ENCODE measurements at regions not wholly inside any gene's neighbourhood (a gene's known extent, or its start where the extent isn't known, plus 50 kb on each side); places are given as distances from the start of the nearest gene placed in this dataset.
A peak's percentile ranks its signal among the peaks of the same experiment; 100 is the strongest.
"Not testable (repeated sequence)": the region's sequence is repeated elsewhere in the genome, so short reads cannot be mapped to it uniquely, and the experiment has no call there.

DNA sequence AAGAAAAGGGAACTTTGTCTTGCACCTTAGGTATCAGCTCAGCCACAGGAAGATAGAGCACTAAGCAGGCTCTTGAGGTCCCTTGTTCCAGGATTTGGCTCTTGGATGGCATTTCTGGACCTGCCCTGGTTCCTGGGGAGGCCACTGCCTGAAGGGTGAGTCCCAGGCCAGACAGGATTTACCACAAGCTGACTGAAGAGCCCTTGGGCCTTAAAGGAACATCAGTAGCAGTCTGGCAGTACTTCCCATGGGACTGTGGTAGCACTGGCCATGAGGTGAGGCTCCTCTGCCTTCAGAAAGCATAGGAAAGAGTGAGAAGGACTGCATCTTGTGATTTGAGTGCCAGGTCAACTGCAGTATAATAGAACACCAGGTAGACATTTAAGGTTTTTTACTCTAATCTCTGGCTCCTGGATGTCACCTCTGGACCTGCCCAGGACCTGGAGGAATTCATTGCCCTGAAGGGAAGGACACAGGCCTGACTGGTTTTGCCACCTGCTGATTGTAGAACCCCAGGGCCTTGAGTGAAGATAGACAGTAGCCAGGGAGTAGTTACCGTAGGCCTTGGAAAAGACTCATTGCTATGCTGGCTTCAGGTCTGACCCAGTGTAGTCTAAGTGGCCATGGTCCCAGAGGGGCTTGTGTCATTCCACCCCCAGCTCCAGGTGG, 154.4 kb upstream of the CREB1 start:
- DNase-seq = no peak

DNA sequence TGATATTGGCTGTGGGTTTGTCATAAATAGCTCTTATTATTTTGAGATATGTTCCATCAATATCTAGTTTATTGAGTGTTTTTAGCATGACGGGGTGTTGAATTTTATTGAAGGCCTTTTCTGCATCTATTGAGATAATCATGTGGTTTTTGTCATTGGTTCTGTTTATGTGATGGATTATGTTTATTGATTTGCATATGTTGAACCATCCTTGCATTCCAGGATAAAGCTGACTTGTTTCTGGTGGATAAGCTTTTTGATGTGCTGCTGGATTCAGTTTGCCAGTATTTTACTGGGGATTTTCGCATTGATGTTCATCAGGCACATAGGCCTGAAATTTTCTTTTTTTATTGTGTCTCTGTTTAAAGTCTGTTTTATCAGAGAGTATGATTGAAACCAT, 151.1 kb upstream of the CREB1 start:
- DNase-seq = not testable (repeated sequence)

GRCh38 chr2:207385076-207385475, 144.7 kb upstream of the CREB1 start:
- DNase-seq = no peak

DNA sequence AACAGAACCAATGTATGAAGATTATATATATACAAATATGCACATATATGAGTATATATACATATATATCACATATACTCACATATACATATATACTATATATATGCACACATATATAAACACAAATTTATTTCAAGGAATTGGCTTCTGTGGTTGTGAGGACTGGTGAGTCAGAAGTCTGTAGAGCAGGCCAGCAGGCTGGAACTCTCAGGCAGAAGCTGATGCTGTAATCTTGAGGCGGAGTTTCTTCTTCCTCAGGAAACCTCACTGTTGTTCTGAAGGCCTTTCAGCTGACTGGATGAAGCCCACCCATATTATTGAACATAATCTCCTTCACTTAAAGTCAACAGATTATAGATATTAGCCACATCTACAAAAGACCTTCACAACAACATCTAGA, 143.9 kb upstream of the CREB1 start:
- DNase-seq = no peak

DNA sequence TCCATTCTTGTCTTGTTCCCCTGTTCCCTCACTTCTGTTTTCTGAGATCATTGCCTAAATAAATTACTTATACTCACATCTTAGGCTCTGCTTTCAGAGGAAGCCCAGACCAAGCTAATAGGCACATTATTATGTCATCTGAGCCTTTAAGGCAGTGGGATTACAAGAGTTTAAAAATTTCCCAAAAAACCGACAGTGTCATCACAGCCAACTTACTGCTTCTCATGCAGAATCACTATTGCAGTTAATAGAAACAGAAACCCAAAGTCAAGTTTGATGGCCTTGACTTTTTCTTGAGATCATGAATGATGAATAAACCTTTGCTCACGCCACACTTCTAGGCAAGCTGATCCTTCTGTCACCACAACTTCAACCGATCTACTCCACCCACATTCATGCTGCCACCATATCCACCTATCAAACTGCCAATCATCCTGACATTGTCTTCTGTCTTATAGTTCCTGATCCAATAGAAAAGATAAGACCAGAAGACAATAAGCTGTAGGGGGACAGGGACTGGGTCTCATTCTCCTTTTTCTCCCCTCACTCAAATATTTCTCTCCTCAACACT, 142.7 kb upstream of the CREB1 start:
- DNase-seq = no peak

- peak; percentile 51 to 82 for DNase-seq
Observed at GRCh38 chr2:207390302-207391095, 139.3 kb upstream of the CREB1 start.

GRCh38 chr2:207394203-207394781, 135.5 kb upstream of the CREB1 start:
- no peak for DNase-seq

DNA sequence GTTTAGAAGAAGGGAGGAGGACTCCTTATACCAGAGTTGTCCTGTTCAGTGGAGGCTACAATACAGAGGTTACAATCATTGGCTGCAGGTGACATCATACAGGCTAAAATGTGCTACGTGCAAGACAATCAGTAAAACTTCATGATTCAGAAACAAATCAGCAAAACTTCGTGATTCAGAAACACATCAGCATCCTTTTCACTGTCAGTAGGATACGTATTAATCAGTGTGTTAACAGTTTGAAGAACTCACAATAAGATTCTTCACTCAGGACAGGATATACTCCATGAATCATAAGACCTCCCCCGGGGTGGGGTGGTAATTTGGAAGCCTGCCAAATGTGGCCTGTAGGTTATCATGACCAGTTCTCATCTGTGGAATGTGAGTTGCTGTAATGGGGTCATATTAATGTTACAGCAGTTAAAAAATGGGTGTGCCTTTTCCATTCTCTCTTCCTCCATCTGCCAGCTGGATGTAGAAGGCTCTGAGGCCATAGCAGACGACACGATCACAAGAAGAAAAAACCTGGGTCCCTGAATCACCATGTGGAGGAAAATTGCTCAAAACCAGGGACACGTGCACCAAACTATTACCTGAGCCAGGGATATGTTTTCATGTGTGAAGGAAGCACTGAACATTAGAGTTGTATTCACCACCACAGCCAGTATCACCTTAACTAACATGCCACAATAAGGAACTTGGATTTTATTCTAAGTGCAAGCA, 134.8 kb upstream of the CREB1 start:
- DNase-seq = peak in 1 of 2 experiments; percentile 9

DNA sequence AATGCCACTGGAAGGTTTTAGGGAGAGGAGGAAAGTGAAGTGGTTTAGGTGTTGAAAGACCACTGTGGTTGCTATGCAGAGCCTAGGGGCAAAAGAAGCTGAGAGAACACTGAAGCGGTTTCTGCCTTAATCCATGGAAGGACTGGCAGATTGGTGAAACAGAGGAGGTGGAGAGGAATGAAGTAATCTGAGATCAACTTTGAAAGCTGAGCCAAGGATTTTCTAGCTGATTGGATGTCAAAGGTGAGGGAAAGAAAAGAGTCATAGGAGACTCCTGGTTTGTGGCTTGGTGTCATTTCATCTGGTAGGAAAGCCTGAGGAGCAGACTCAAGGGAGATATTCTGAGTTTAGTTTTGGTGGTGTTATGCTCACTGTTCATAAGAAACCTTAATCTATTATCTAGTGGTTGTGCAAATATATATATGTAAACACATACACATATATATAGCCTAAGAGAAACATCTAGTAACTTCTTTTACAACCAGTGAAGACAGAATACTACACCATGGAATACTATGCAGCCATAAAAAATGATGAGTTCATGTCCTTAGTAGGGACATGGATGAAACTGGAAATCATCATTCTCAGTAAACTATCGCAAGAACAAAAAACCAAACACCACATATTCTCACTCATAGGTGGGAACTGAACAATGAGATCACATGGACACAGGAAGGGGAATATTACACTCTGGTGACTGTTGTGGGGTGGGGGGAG, 134.1 kb upstream of the CREB1 start:
- no peak for DNase-seq

GRCh38 chr2:207397917-207398655, 131.7 kb upstream of the CREB1 start:
- DNase-seq = no peak

DNA sequence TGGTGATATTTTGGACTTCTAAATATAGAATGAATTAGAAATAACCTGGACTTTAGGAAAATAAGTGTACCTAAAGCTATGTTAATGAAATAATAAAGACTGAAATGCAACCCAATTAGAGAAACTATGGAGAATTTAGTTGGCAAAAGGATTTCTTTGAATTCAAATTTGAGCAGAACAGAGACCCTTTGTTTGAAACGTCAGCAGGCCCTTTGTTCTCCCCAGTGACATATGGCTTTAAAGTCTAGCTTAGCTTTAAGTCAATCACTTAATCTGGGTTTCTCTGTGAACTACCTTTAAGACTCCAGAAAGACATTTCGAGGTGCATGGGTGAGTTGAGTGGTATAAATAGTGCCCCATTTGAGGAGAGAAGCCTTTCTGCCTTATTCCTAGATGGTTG, 130.5 kb upstream of the CREB1 start:
- DNase-seq = no peak

GRCh38 chr2:207401338-207401737, 128.4 kb upstream of the CREB1 start:
- no peak for DNase-seq

- no peak for DNase-seq
Observed at GRCh38 chr2:207403141-207403540, 126.6 kb upstream of the CREB1 start.

- DNase-seq = peak; percentile 55 to 91
Observed at GRCh38 chr2:207403950-207404349, 125.8 kb upstream of the CREB1 start.

DNA sequence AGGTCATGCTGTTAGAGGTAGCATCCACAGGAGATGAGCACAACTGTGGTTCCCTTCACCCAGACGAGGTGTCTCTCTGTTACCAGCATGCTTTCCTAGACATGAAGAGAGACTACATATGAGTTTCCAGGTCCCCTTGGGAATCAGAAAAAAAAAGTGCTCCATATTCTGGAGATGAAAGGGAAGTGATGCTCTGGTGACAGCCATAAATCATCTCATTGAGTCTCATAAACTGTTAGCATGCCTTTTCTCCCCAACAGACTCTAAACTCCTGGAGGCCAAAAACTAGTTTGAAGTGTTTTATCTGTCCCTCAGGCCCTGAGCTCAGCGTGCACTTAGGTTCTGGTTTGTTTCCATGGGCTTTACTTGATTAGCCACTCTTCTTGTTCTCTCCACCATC, 124.6 kb upstream of the CREB1 start:
- no peak for DNase-seq

- DNase-seq = peak; percentile 96 to 99
Observed at GRCh38 chr2:207408086-207408794, 121.5 kb upstream of the CREB1 start.

DNA sequence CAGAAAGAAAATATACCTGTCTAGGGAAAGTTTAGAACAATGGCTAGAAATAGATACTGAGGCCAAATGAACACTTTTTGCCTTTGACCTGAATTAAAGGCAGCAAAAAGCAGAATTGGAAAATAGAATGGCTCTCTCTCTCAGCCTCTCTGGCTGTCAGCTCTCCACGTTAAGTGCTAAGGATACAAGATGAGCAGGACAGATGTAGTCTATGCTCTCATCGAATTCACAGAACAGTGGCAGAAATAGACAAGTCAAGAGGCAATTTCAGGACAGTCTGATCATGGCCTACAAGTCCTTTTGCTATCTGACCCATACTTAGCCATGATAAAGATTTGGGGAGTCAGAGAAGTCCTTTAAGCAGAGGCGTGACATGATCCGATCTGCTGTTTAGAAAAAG, 120.2 kb upstream of the CREB1 start:
- no peak for DNase-seq

DNA sequence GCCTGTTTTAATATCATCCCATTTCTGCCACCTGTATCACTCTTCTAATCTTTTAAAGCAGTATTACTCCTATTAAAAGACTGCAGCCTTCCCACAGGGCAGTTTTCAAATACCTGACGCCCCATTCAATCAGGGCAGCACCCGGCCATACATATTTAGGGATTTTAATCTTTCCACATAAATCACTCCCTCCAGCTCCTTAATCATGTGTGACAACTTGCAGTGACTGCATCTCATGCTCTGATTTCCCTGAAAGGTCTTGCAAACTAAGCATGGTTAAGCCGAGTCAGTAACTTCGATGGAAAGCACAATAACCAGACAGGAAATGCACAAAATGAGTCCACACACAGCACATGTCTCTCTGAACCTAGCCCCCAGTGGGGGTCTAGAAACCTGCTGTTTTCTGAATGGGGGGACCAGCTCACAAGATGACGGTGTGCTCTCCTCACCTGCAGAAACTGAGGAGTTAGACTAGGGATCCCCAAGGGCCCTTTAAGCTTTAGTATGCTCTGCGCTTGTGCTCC, 116.9 kb upstream of the CREB1 start:
- DNase-seq = no peak

- DNase-seq = no peak
Observed at GRCh38 chr2:207413376-207413907, 116.3 kb upstream of the CREB1 start.

DNA sequence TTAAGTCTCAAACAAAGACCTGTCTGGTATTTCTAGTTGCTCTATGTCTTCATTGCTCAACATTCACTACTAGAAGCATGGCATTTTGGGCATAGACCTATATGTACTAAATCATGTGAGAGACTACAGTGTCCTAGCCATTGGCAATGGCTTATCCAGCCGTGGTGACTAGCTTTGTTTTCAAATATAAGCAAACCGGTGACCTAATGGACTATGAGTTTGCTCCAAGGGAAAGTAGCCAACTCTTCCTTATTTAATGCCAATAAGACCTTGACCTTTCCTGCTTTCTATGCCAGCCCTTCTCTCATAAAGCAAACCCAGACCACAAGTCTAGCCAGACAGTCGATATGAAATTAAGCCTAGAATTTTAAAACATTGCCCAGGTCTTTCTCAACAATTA, 113.7 kb upstream of the CREB1 start:
- no peak for DNase-seq

DNA sequence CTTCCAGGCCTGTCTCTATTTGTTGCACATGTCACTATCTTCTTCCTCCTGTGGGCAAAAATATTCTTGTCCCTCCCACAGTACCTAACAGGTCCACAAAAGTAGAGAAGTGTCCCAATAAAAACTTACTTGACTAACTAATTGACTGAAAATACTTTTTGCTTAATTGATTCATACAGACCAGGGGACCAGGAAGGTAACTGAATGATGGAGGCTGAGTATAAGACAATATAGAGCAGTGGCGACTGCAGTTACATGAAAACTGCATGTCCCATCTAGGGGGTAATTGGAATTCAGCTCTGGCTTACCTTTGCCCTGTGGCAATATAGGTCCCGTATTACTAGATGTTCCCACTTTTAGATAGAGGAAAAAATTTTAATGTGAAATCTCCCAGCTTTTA, 112.9 kb upstream of the CREB1 start:
- no peak for DNase-seq
